Caco-2 (cell line): ENCODE measurements at regions not wholly inside any gene's neighbourhood (a gene's known extent, or its start where the extent isn't known, plus 50 kb on each side); places are given as distances from the start of the nearest gene placed in this dataset.

Experiments
- BruUV-seq: library from RNA; stranded (reverse); fragments of 400-500 nt; replicated peaks from 2 replicates; lab custom pipeline; 2021; lab: Mats Ljungman, UMichigan
- CTCF ChIA-PET: fragments of 300-600 bp; sonication (Branson Sonifier 250); formaldehyde crosslinking; loops from one replicate; lab custom pipeline; 2022; ENCODE audit warnings: antibody characterized with exemption; lab: Charles Lee
- POLR2A ChIA-PET: fragments of 300-600 bp; sonication (Branson Sonifier 250); formaldehyde crosslinking; loops from one replicate; lab custom pipeline; 2022; ENCODE audit warnings: antibody characterized with exemption; lab: Charles Lee
- DNase-seq, 2 experiments: peaks; one replicate each; pipeline versions ENCODE4 v3.0.0 to v3.0.0-alpha.2; 2020 to 2022
- H3K27me3 ChIP-seq: replicated peaks from 2 replicates; pipeline ENCODE4 v1.6.0; 2011; ENCODE audit warnings: low read length; ENCODE audit not compliant: control insufficient read depth, insufficient read depth
- H3K36me3 ChIP-seq: 2 replicates; pipeline ENCODE4 v1.5.1; 2011; ENCODE audit warnings: low read length; ENCODE audit not compliant: control insufficient read depth, insufficient read depth
- H3K4me1 ChIP-seq: fragments of 250-450 bp; sonication (Bioruptor Pico); 2 replicates; pipeline ENCODE4 v1.5.1; 2020; ENCODE audit warnings: mild to moderate bottlenecking
- H3K4me3 ChIP-seq: 2 replicates; pipeline ENCODE4 v1.5.1; 2011; ENCODE audit warnings: low read depth, mild to moderate bottlenecking, control low read depth, low read length
- H3K9me3 ChIP-seq: fragments of 250-450 bp; sonication (Bioruptor Pico); 2 replicates; pipeline ENCODE4 v1.5.1; 2020; ENCODE audit warnings: mild to moderate bottlenecking, moderate library complexity
- H3K27ac Mint-ChIP-seq: one replicate; pipeline ENCODE4 v1.8.0; 2022; ENCODE audit warnings: mixed read lengths; ENCODE audit not compliant: unreplicated experiment
- H3K27me3 Mint-ChIP-seq: one replicate; pipeline ENCODE4 v1.8.0; 2022; ENCODE audit warnings: mixed read lengths; ENCODE audit not compliant: insufficient read depth, unreplicated experiment
- H3K36me3 Mint-ChIP-seq: one replicate; pipeline ENCODE4 v1.8.0; 2022; ENCODE audit warnings: mild to moderate bottlenecking, mixed read lengths; ENCODE audit not compliant: insufficient read depth, unreplicated experiment
- H3K4me1 Mint-ChIP-seq: one replicate; pipeline ENCODE4 v1.8.0; 2022; ENCODE audit warnings: low read depth, mixed read lengths; ENCODE audit not compliant: unreplicated experiment
- H3K4me3 Mint-ChIP-seq: one replicate; pipeline ENCODE4 v1.8.0; 2022; ENCODE audit warnings: mild to moderate bottlenecking, moderate library complexity, mixed read lengths; ENCODE audit not compliant: unreplicated experiment
- H3K9me3 Mint-ChIP-seq: one replicate; pipeline ENCODE4 v1.8.0; 2022; ENCODE audit warnings: mixed read lengths; ENCODE audit not compliant: unreplicated experiment
- intact Hi-C: fragments of 100-400 bp; cut with micrococcal nuclease; formaldehyde crosslinking; loops from one replicate; pipeline ENCODE4 v1.10.0; 2022; ENCODE audit not compliant: unreplicated experiment
- TF ChIP-seq, protein P1 (sequence below), 2 experiments: fragments of 200-600 bp in 1 of 2; IDR thresholded peaks; 1 replicate in 1 of 2; 2 replicates in 1 of 2; pipeline versions ENCODE4 v1.5.1 to v1.8.0; 2011 to 2022; ENCODE audit warnings: antibody characterized with exemption in 1 of 2, control low read depth in 1 of 2, inconsistent platforms in 1 of 2, low read depth in 1 of 2, low read length in 1 of 2, mild to moderate bottlenecking in 1 of 2, moderate library complexity in 1 of 2; ENCODE audit not compliant: insufficient read depth in 1 of 2, severe bottlenecking in 1 of 2, unreplicated experiment in 1 of 2

DNA sequence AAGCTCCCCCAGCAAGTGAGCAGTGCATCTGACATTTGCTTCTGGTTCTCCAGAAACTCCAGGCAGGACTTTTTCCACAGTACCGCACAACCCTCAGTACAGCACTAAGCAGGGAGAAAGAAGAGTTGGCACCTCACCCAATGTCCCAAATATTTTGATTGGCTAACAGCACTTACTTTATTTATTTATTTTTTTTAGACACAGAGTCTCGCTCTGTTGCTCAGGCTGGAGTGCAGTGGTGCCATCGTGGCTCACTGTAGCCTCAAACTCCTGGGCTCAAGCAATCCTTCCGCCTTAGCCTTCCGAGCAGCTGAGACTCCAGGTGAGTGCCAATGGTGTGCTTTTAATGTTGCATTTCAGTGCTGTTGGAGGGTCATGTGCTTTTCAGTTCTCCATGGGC is 200.3 kb upstream of the ZMIZ1 start:
- H3K4me3 Mint-ChIP-seq: no peak overlapping the region
- intact Hi-C loops: no loop called here
- CTCF ChIA-PET: no interaction called here
- no peak overlapping the region for H3K4me3 ChIP-seq
- H3K36me3 ChIP-seq: no peaks in the 10 kb centered on the region
- POLR2A ChIA-PET: no interaction called here
- H3K4me1 ChIP-seq: no peaks in the 10 kb centered on the region
- peaks cover 7% of the 10 kb centered on the region for H3K4me1 Mint-ChIP-seq
- no peak overlapping the region for H3K27ac Mint-ChIP-seq
- no TSS peak for BruUV-seq
- no peaks in the 10 kb centered on the region for H3K27me3 Mint-ChIP-seq
- H3K36me3 Mint-ChIP-seq: no peaks in the 10 kb centered on the region
- H3K9me3 Mint-ChIP-seq: no peaks in the 10 kb centered on the region
- DNase-seq: peak in 1 of 2 experiments; percentile 3
- no peaks in the 10 kb centered on the region for H3K9me3 ChIP-seq
- H3K27me3 ChIP-seq: no peaks in the 10 kb centered on the region
- TF ChIP-seq, protein P1, sequence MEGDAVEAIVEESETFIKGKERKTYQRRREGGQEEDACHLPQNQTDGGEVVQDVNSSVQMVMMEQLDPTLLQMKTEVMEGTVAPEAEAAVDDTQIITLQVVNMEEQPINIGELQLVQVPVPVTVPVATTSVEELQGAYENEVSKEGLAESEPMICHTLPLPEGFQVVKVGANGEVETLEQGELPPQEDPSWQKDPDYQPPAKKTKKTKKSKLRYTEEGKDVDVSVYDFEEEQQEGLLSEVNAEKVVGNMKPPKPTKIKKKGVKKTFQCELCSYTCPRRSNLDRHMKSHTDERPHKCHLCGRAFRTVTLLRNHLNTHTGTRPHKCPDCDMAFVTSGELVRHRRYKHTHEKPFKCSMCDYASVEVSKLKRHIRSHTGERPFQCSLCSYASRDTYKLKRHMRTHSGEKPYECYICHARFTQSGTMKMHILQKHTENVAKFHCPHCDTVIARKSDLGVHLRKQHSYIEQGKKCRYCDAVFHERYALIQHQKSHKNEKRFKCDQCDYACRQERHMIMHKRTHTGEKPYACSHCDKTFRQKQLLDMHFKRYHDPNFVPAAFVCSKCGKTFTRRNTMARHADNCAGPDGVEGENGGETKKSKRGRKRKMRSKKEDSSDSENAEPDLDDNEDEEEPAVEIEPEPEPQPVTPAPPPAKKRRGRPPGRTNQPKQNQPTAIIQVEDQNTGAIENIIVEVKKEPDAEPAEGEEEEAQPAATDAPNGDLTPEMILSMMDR (IDR thresholded peaks at IDR 0.05; ENCODE audit: insufficient read depth in 1 of 2, low read depth in 1 of 2, low read length in 1 of 2, severe bottlenecking in 1 of 2, unreplicated experiment in 1 of 2): no peak

GRCh38 chr10:78868861-78869260 is 199.9 kb upstream of the ZMIZ1 start:
- TF ChIP-seq, protein P1 (IDR thresholded peaks at IDR 0.05; ENCODE audit: insufficient read depth in 1 of 2, low read depth in 1 of 2, low read length in 1 of 2, severe bottlenecking in 1 of 2, unreplicated experiment in 1 of 2): no peak
- Mint-ChIP-seq H3K27ac (no peak overlapping the region), H3K36me3 (no peaks in the 10 kb centered on the region), H3K4me3 (no peak overlapping the region), H3K9me3 (no peaks in the 10 kb centered on the region), H3K4me1 (peaks cover 7% of the 10 kb centered on the region), H3K27me3 (no peaks in the 10 kb centered on the region)
- CTCF ChIA-PET: no interaction called here
- intact Hi-C loops: no loop called here
- Histone ChIP-seq H3K36me3 (no peaks in the 10 kb centered on the region), H3K27me3 (no peaks in the 10 kb centered on the region), H3K9me3 (no peaks in the 10 kb centered on the region), H3K4me1 (no peaks in the 10 kb centered on the region), H3K4me3 (no peak overlapping the region)
- no peak for DNase-seq
- BruUV-seq: no TSS peak
- POLR2A ChIA-PET: no interaction called here

DNA sequence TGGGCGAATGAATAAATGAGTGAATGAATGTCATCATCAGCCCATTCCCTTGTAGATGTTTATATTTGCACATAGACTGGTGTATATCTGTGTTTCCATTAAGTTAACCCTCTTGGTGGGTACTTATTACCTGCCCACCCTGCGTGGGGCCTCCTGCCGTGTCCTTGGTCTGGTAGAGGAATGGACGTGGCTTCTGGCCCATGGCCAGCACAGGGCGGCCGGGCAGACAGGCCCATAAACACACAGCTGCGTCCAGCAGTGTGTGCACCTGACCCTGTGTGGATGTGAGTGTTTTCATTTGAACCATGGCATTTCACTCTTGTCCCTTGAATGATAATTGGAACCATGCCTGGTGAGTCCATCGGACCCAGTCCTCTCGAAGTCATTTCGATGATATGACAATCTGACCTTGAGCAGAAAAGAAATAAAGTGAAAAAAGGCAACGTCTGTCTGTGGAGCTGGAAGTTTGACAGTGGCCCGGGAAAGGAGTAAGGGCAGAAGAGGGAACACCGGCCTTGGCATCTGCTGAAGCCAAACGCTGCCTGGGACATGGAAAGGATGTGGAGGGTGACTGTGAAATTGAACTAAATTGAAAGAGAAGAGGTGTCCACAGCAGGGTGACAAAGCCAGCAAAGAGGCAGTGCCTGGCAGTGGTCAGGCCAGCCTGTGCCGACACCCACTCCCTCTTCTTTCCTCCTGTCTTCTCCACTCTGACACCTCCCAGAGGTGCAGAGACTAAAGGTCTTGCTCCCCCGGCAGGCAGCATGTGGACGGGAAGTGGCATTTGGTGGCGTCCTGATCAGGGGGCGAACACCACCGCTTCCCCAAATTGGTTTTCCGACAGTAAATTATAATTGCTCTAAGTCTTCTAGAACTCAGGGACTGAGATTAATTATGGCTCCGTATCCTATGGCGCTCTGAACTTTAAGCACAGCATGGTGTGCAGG is 199.0 kb upstream of the ZMIZ1 start:
- peak in 1 of 2 experiments; percentile 12 for DNase-seq
- no peak overlapping the region for H3K4me3 ChIP-seq
- intact Hi-C loops: no loop called here
- no peak overlapping the region for H3K4me3 Mint-ChIP-seq
- no peaks in the 10 kb centered on the region for H3K27me3 ChIP-seq
- TF ChIP-seq, protein P1 (IDR thresholded peaks at IDR 0.05; ENCODE audit: insufficient read depth in 1 of 2, low read depth in 1 of 2, low read length in 1 of 2, severe bottlenecking in 1 of 2, unreplicated experiment in 1 of 2): no peak
- peaks cover 7% of the 10 kb centered on the region for H3K4me1 Mint-ChIP-seq
- no peaks in the 10 kb centered on the region for H3K9me3 ChIP-seq
- POLR2A ChIA-PET: no interaction called here
- H3K27me3 Mint-ChIP-seq: no peaks in the 10 kb centered on the region
- no peaks in the 10 kb centered on the region for H3K9me3 Mint-ChIP-seq
- no peaks in the 10 kb centered on the region for H3K4me1 ChIP-seq
- H3K36me3 ChIP-seq: no peaks in the 10 kb centered on the region
- CTCF ChIA-PET: no interaction called here
- no peak overlapping the region for H3K27ac Mint-ChIP-seq
- BruUV-seq: no TSS peak
- H3K36me3 Mint-ChIP-seq: no peaks in the 10 kb centered on the region
